HepG2 (cell line): ENCODE measurements at regions not wholly inside any gene's neighbourhood (a gene's known extent, or its start where the extent isn't known, plus 50 kb on each side); places are given as distances from the start of the nearest gene placed in this dataset.
A peak's percentile ranks its signal among the peaks of the same experiment; 100 is the strongest.

ENCODE experiments used
- ATAC-seq: fragments of 200-7000 bp; cut with Tn5 transposase; 3 replicates; pipeline ENCODE4 v1.9.1; 2020; ENCODE audit warnings: mild to moderate bottlenecking, moderate library complexity
- BruUV-seq: library from RNA; stranded (reverse); fragments of 400-500 nt; replicated peaks from 2 replicates; lab custom pipeline; 2021; lab: Mats Ljungman, UMichigan
- CTCF ChIA-PET: fragments of 300-600 bp; formaldehyde crosslinking; extraction: SDS; loops from one replicate; lab custom pipeline; 2021; ENCODE audit warnings: low total read pairs, inconsistent platforms, low intra/inter-chr PET ratio; lab: Yijun Ruan, JAX
- POLR2A ChIA-PET: fragments of 350-600 bp; sonication (Branson Sonifier 250); formaldehyde crosslinking; loops from one replicate; lab custom pipeline; 2020; ENCODE audit warnings: antibody characterized with exemption, inconsistent platforms; lab: Yijun Ruan, JAX
- DNase-seq: peaks from one replicate; pipeline ENCODE4 v3.0.0-alpha.2; 2015; ENCODE audit warnings: low spot score
- FAIRE-seq: peaks from 3 replicates; lab custom pipeline; 2011; peaks lifted over from hg19 to GRCh38; lab: Jason Lieb, UNC
- H2AFZ ChIP-seq: one replicate; pipeline ENCODE4 v1.6.1; 2011; ENCODE audit warnings: low read length, inconsistent platforms
- H3K27ac ChIP-seq: fragments of 300-600 bp; 3 replicates; pipeline ENCODE4 v1.8.0; 2011; ENCODE audit warnings: mixed run types, mild to moderate bottlenecking, mixed read lengths, low read length, inconsistent platforms; ENCODE audit not compliant: insufficient read depth; ENCODE audit errors: extremely low read length
- H3K27me3 ChIP-seq, 2 experiments: fragments of 200-600 bp in 1 of 2; 2 replicates in 1 of 2; 3 replicates in 1 of 2; pipeline versions ENCODE4 v1.6.0 to v1.8.0; 2011; ENCODE audit warnings: low read length in 2 of 2, mild to moderate bottlenecking in 2 of 2, moderate library complexity in 2 of 2, inconsistent platforms in 1 of 2; ENCODE audit not compliant: insufficient read depth in 2 of 2, control insufficient read depth in 1 of 2
- H3K36me3 ChIP-seq, 2 experiments: fragments of 200-600 bp in 1 of 2; replicated peaks in 1 of 2; 2 replicates in 1 of 2; 3 replicates in 1 of 2; pipeline versions ENCODE4 v1.5.1 to v1.8.0; 2011; ENCODE audit warnings: low read length in 2 of 2, inconsistent platforms in 1 of 2; ENCODE audit not compliant: insufficient read depth in 2 of 2, control insufficient read depth in 1 of 2
- H3K4me1 ChIP-seq: 2 replicates; pipeline ENCODE4 v1.5.1; 2012; ENCODE audit warnings: low read length, inconsistent platforms; ENCODE audit not compliant: insufficient read depth
- H3K4me2 ChIP-seq: 2 replicates; pipeline ENCODE4 v1.6.0; 2011; ENCODE audit warnings: low read depth, low read length, inconsistent platforms
- H3K4me3 ChIP-seq, 3 experiments: fragments of 200-600 bp in 1 of 3; sonication (generic), shearing (Covaris generic) in 1 of 3; replicated peaks in 1 of 3; 2 replicates each; pipeline ENCODE4 v1.5.1; 2011 to 2016; ENCODE audit warnings: low read length in 3 of 3, inconsistent platforms in 2 of 3, low read depth in 2 of 3, mild to moderate bottlenecking in 2 of 3, control low read depth in 1 of 3, mixed read lengths in 1 of 3; ENCODE audit not compliant: insufficient read depth in 1 of 3
- H3K79me2 ChIP-seq: one replicate; pipeline ENCODE4 v1.6.1; 2011; ENCODE audit warnings: low read length, inconsistent platforms; ENCODE audit not compliant: insufficient read depth
- H3K9ac ChIP-seq: 2 replicates; pipeline ENCODE4 v1.6.0; 2011; ENCODE audit warnings: mild to moderate bottlenecking, low read depth, low read length, inconsistent platforms; ENCODE audit not compliant: insufficient read depth
- H3K9me3 ChIP-seq: 2 replicates; pipeline ENCODE4 v1.5.1; 2012; ENCODE audit warnings: mild to moderate bottlenecking, low read length
- H4K20me1 ChIP-seq: 2 replicates; pipeline ENCODE4 v1.6.0; 2011; ENCODE audit warnings: inconsistent platforms, mild to moderate bottlenecking, low read length, moderate library complexity; ENCODE audit not compliant: insufficient read depth
- FOXK2 ChIP-seq: fragments of 450-650 bp; IDR thresholded peaks from 2 replicates; pipeline ENCODE4 v1.6.1; 2016
- KLF11 ChIP-seq: IDR thresholded peaks from 2 replicates; pipeline ENCODE4 v1.6.1; 2016; ENCODE audit warnings: missing compliant biosample characterization
- LCORL ChIP-seq, 2 experiments: fragments of 450-650 bp in 1 of 2; sonication (generic) in 1 of 2; formaldehyde crosslinking in 1 of 2; IDR thresholded peaks; 2 replicates each; pipeline versions ENCODE4 v1.5.0 to v1.6.1; 2017 to 2020; ENCODE audit warnings: antibody characterized with exemption in 1 of 2, missing genetic modification reagents in 1 of 2
- MXI1 ChIP-seq: IDR thresholded peaks from 3 replicates; pipeline ENCODE4 v1.6.1; 2012; ENCODE audit warnings: low read depth, low read length, inconsistent platforms, borderline replicate concordance
- RARA ChIP-seq: IDR thresholded peaks from 2 replicates; pipeline ENCODE4 v1.6.1; 2016; ENCODE audit warnings: missing genetic modification reagents, missing compliant biosample characterization
- RBAK ChIP-seq: sonication (generic); formaldehyde crosslinking; IDR thresholded peaks from 2 replicates; pipeline ENCODE4 v1.5.1; 2020; ENCODE audit warnings: mild to moderate bottlenecking, missing genetic modification reagents
- SRF ChIP-seq: IDR thresholded peaks from 2 replicates; pipeline ENCODE4 v1.6.1; 2011; ENCODE audit warnings: mild to moderate bottlenecking, low read depth, low read length, moderate library complexity
- ZFP41 ChIP-seq: sonication (generic); formaldehyde crosslinking; IDR thresholded peaks from 2 replicates; pipeline ENCODE4 v1.4.0; 2020; ENCODE audit warnings: mild to moderate bottlenecking, missing genetic modification reagents, borderline replicate concordance
- ZKSCAN5 ChIP-seq: sonication (generic); formaldehyde crosslinking; IDR thresholded peaks from 2 replicates; pipeline ENCODE4 v1.5.1; 2020; ENCODE audit warnings: mild to moderate bottlenecking, missing genetic modification reagents
- ZNF350 ChIP-seq: sonication (generic); formaldehyde crosslinking; IDR thresholded peaks from 2 replicates; pipeline ENCODE4 v1.4.0; 2020; ENCODE audit warnings: mild to moderate bottlenecking, low read depth, missing genetic modification reagents, borderline replicate concordance
- ZNF44 ChIP-seq: sonication (generic); formaldehyde crosslinking; IDR thresholded peaks from 2 replicates; pipeline ENCODE4 v1.5.1; 2020; ENCODE audit warnings: mild to moderate bottlenecking, missing genetic modification reagents
- WGBS: methylation state at CpG from one replicate; pipeline ENCODE4 v1.1.6; 2017; ENCODE audit warnings: low lambda C conversion rate; 5-methylcytosine and 5-hydroxymethylcytosine counted together
- in situ Hi-C: cut with HindIII; loops from 2 replicates; pipeline ENCODE4 v1.10.0; 2017; ENCODE audit warnings: low pct_unique_long_range_greater_than_20kb; ENCODE audit not compliant: extremely low pct_ligation_motif_present
- intact Hi-C: fragments of 100-400 bp; cut with micrococcal nuclease; formaldehyde crosslinking; loops from one replicate; pipeline ENCODE4 v1.10.0; 2022; ENCODE audit not compliant: unreplicated experiment
- TF ChIP-seq, protein P1 (sequence below): sonication (generic); formaldehyde crosslinking; IDR thresholded peaks from 2 replicates; pipeline ENCODE4 v1.8.1; 2023; ENCODE audit warnings: mild to moderate bottlenecking, missing genetic modification reagents
- TF ChIP-seq, protein P2 (sequence below): sonication (generic); formaldehyde crosslinking; IDR thresholded peaks from 2 replicates; pipeline ENCODE4 v1.4.0; 2020; ENCODE audit warnings: mild to moderate bottlenecking, missing genetic modification reagents
- TF ChIP-seq, protein P3 (sequence below): sonication (generic); formaldehyde crosslinking; IDR thresholded peaks from 2 replicates; pipeline ENCODE4 v1.5.0; 2020; ENCODE audit warnings: mild to moderate bottlenecking, missing genetic modification reagents, borderline replicate concordance
- TF ChIP-seq, protein P4 (sequence below): sonication (generic); formaldehyde crosslinking; IDR thresholded peaks from 2 replicates; pipeline ENCODE4 v1.4.0; 2020; ENCODE audit warnings: missing genetic modification reagents

DNA sequence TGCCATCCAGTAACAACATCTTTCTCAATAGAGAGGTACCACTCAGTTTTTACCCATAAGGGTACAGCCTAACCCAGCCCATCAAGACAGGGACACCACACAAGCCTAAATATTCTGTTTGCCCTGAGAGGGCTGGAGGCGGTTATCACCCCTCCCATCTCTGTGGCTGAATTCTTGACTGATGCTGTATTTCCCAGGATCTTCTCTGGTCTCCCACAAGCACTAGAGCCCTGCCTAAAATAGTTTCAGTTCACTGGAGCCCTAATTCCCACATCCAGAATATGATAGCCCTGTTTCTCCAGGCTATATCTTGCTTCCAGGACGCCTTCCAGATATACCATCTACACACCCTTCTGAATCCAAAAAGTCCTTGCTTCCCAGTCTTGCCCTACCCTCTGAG, 91.6 kb upstream of the NMU start (continued):
- no peak for TF ChIP-seq FOXK2
- TF ChIP-seq LCORL (IDR thresholded peaks at IDR 0.05) = no peak
- TF ChIP-seq LCORL (CRISPR knock-in tag; IDR thresholded peaks at IDR 0.05) = no peak
- TF ChIP-seq, protein P1, sequence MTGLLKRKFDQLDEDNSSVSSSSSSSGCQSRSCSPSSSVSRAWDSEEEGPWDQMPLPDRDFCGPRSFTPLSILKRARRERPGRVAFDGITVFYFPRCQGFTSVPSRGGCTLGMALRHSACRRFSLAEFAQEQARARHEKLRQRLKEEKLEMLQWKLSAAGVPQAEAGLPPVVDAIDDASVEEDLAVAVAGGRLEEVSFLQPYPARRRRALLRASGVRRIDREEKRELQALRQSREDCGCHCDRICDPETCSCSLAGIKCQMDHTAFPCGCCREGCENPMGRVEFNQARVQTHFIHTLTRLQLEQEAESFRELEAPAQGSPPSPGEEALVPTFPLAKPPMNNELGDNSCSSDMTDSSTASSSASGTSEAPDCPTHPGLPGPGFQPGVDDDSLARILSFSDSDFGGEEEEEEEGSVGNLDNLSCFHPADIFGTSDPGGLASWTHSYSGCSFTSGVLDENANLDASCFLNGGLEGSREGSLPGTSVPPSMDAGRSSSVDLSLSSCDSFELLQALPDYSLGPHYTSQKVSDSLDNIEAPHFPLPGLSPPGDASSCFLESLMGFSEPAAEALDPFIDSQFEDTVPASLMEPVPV (CRISPR knock-in tag) = no peak

DNA sequence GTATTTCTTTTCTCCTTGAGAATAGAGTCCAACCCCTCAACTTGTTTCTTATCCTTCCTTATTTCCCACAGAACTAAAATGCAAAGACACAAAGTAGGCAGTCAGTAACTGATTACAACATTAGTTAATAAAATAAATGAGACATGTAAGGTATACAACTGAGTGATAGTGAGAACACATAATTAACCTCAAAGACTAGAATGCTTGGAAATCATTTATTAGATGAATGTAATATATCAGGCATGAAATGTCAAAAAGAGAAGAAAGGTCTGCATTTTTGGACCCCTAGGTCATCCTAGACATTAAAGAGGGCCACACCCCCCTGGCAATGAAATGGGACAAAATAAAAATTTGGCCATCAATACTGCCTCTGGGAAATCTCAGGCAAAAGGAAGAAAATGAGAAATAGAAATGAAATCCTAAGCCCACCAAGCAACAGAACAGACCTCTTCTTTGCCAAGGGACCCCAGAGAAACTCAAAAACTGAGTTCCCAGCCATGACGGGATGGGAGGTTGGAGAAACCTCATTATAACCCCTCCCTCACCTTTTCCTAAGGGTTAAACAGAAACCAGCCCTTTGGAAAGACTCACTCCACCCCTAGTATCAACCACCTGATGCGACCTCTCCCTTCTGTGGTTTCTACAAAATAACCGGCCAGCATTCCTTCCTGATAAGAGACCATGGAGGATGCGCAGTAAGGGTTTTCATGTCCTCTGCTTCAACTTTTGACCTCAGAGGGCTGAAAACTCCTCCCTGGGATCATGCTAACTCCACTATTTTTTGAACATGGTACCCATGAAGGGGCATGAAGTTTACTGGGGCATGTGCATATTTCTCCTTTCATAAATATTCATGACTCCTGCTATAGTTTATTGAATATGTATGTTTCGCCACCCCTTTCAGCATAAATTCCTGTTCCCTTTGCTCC, 90.0 kb upstream of the EXOC1L start:
- DNase-seq (peak; percentile 2), FAIRE-seq (no peak), ATAC-seq (no peak)
- 9% methylated on average over 5 of the region's 5 CpGs for WGBS
- H3K4me2 ChIP-seq = no peak overlapping the region
- no peak overlapping the region for H3K4me3 ChIP-seq
- H3K4me1 ChIP-seq = no peaks in the 10 kb centered on the region
- no peaks in the 10 kb centered on the region for H3K27me3 ChIP-seq
- BruUV-seq = no TSS peak
- POLR2A ChIA-PET = no interaction called here
- CTCF ChIA-PET = no interaction called here
- H3K27ac ChIP-seq = no peak overlapping the region
- in situ Hi-C loops (loop anchor here (25.0 kb wide), 1 partner anchor 267 kb away; no protein-coding TSS in a partner anchor), intact Hi-C loops (loop anchor here (10.0 kb wide), 1 partner anchor 415 kb away; no protein-coding TSS in a partner anchor)
- no peak overlapping the region for H3K9ac ChIP-seq
- no peaks in the 10 kb centered on the region for H3K79me2 ChIP-seq
- no peaks in the 10 kb centered on the region for H3K9me3 ChIP-seq
- H3K36me3 ChIP-seq = no peaks in the 10 kb centered on the region
- H2AFZ ChIP-seq = no peak overlapping the region
- H4K20me1 ChIP-seq = no peaks in the 10 kb centered on the region
- no peak for TF ChIP-seq SRF
- TF ChIP-seq, protein P2, sequence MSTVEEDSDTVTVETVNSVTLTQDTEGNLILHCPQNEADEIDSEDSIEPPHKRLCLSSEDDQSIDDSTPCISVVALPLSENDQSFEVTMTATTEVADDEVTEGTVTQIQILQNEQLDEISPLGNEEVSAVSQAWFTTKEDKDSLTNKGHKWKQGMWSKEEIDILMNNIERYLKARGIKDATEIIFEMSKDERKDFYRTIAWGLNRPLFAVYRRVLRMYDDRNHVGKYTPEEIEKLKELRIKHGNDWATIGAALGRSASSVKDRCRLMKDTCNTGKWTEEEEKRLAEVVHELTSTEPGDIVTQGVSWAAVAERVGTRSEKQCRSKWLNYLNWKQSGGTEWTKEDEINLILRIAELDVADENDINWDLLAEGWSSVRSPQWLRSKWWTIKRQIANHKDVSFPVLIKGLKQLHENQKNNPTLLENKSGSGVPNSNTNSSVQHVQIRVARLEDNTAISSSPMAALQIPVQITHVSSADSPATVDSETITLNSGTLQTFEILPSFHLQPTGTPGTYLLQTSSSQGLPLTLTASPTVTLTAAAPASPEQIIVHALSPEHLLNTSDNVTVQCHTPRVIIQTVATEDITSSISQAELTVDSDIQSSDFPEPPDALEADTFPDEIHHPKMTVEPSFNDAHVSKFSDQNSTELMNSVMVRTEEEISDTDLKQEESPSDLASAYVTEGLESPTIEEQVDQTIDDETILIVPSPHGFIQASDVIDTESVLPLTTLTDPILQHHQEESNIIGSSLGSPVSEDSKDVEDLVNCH (CRISPR knock-in tag) = no peak
- no peak for TF ChIP-seq ZKSCAN5 (CRISPR knock-in tag)
- TF ChIP-seq, protein P3, sequence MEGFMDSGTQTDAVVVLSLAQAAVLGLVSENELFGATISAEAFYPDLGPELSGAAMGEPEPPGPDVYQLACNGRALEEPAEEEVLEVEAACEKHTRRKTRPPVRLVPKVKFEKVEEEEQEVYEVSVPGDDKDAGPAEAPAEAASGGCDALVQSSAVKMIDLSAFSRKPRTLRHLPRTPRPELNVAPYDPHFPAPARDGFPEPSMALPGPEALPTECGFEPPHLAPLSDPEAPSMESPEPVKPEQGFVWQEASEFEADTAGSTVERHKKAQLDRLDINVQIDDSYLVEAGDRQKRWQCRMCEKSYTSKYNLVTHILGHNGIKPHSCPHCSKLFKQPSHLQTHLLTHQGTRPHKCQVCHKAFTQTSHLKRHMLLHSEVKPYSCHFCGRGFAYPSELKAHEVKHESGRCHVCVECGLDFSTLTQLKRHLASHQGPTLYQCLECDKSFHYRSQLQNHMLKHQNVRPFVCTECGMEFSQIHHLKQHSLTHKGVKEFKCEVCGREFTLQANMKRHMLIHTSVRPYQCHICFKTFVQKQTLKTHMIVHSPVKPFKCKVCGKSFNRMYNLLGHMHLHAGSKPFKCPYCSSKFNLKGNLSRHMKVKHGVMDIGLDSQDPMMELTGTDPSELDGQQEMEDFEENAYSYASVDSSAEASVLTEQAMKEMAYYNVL (CRISPR knock-in tag) = no peak
- no peak for TF ChIP-seq KLF11 (CRISPR knock-in tag)
- TF ChIP-seq RBAK (CRISPR knock-in tag) = no peak
- no peak for TF ChIP-seq RARA
- TF ChIP-seq, protein P4, sequence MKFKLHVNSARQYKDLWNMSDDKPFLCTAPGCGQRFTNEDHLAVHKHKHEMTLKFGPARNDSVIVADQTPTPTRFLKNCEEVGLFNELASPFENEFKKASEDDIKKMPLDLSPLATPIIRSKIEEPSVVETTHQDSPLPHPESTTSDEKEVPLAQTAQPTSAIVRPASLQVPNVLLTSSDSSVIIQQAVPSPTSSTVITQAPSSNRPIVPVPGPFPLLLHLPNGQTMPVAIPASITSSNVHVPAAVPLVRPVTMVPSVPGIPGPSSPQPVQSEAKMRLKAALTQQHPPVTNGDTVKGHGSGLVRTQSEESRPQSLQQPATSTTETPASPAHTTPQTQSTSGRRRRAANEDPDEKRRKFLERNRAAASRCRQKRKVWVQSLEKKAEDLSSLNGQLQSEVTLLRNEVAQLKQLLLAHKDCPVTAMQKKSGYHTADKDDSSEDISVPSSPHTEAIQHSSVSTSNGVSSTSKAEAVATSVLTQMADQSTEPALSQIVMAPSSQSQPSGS (CRISPR knock-in tag) = no peak
- TF ChIP-seq MXI1 = no peak
- no peak for TF ChIP-seq ZFP41
- TF ChIP-seq ZNF44 (CRISPR knock-in tag) = no peak
- TF ChIP-seq ZNF350 (CRISPR knock-in tag) = no peak
